ENCODE measurements at regions not wholly inside any gene's neighbourhood (a gene's known extent, or its start where the extent isn't known, plus 50 kb on each side); places are given as distances from the start of the nearest gene placed in this dataset.

- TF ChIP-seq CTCF (IDR thresholded peaks at IDR 0.05 in 8 of 11, conservative IDR thresholded peaks at IDR 0.05 in 3 of 11) (no peak), POLR2AphosphoS5 (IDR thresholded peaks at IDR 0.05) (no peak)
These were observed 123.0 kb downstream of the NOC3L start for GRCh38 chr10:94239696-94240095.
